ENCODE measurements at regions not wholly inside any gene's neighbourhood (a gene's known extent, or its start where the extent isn't known, plus 50 kb on each side); places are given as distances from the start of the nearest gene placed in this dataset.
A peak's percentile ranks its signal among the peaks of the same experiment; 100 is the strongest.
"Not testable (repeated sequence)": the region's sequence is repeated elsewhere in the genome, so short reads cannot be mapped to it uniquely, and the experiment has no call there.

GRCh38 chr7:76852362-76852761, 179.8 kb downstream of the SPDYE17 start:
- DNase-seq (ENCODE audit: low spot score) = not testable (repeated sequence)
- WGBS = no CpG with 5 or more reads among the region's 1 CpG

DNA sequence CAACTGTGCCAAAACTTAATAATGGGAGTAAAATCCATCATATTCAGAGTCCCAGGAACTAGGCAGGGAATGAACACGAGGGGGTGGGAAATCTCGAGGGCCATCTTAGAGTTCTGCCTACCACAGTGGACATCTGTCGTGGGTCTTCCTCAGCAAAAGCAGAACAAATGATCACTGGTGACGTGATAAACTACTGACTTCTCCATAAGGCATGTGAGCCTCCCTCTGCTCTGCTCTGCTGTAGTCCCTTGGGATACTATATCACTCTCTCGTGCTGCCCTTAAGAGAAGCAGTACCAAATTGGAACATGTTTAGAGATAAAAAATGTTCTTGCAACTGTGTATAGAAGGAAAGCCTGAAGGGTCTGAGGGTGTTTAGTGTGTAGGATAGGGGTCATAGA, 180.5 kb downstream of the SPDYE17 start:
- not testable (repeated sequence) for H3K36me3 ChIP-seq (ENCODE audit: control insufficient read depth in 4 of 4, insufficient read depth in 3 of 4, low read depth in 1 of 4, low read length in 3 of 4); H3K4me1 ChIP-seq (ENCODE audit: control insufficient read depth in 4 of 4, insufficient read depth in 4 of 4, low read length in 3 of 4); H3K4me3 ChIP-seq (ENCODE audit: low read depth in 1 of 3, low read length in 3 of 3); DNase-seq (ENCODE audit: low spot score); H3K9ac ChIP-seq (ENCODE audit: low read depth in 1 of 2, low read length in 2 of 2); H3K9me3 ChIP-seq (ENCODE audit: control insufficient read depth in 4 of 4, low read length in 3 of 4); H3K27ac ChIP-seq (ENCODE audit: low read depth in 1 of 2, low read length in 2 of 2); H3K27me3 ChIP-seq (ENCODE audit: control insufficient read depth in 4 of 4, insufficient read depth in 4 of 4, low read length in 3 of 4)
- WGBS = 75% methylated on average over 4 of the region's 5 CpGs

More at GRCh38 chr7:76852362-76852761, 179.8 kb downstream of the SPDYE17 start:
- not testable (repeated sequence) for H3K4me1 ChIP-seq (ENCODE audit: control insufficient read depth in 4 of 4, insufficient read depth in 4 of 4, low read length in 3 of 4); H3K9me3 ChIP-seq (ENCODE audit: control insufficient read depth in 4 of 4, low read length in 3 of 4); H3K4me3 ChIP-seq (ENCODE audit: low read depth in 1 of 3, low read length in 3 of 3); H3K36me3 ChIP-seq (ENCODE audit: control insufficient read depth in 4 of 4, insufficient read depth in 3 of 4, low read depth in 1 of 4, low read length in 3 of 4); H3K9ac ChIP-seq (ENCODE audit: low read depth in 1 of 2, low read length in 2 of 2); H3K27me3 ChIP-seq (ENCODE audit: control insufficient read depth in 4 of 4, insufficient read depth in 4 of 4, low read length in 3 of 4); H3K27ac ChIP-seq (ENCODE audit: low read depth in 1 of 2, low read length in 2 of 2)

GRCh38 chr7:76849887-76850563, 182.1 kb downstream of the SPDYE17 start:
- not testable (repeated sequence) for H3K9me3 ChIP-seq (ENCODE audit: control insufficient read depth in 4 of 4, low read length in 3 of 4); H3K4me3 ChIP-seq (ENCODE audit: low read depth in 1 of 3, low read length in 3 of 3); H3K4me1 ChIP-seq (ENCODE audit: control insufficient read depth in 4 of 4, insufficient read depth in 4 of 4, low read length in 3 of 4); H3K9ac ChIP-seq (ENCODE audit: low read depth in 1 of 2, low read length in 2 of 2); H3K36me3 ChIP-seq (ENCODE audit: control insufficient read depth in 4 of 4, insufficient read depth in 3 of 4, low read depth in 1 of 4, low read length in 3 of 4); H3K27ac ChIP-seq (ENCODE audit: low read depth in 1 of 2, low read length in 2 of 2); H3K27me3 ChIP-seq (ENCODE audit: control insufficient read depth in 4 of 4, insufficient read depth in 4 of 4, low read length in 3 of 4); DNase-seq (ENCODE audit: low spot score)
- 80% methylated on average over 2 of the region's 2 CpGs for WGBS
- peak; percentile 45 to 56 for TF ChIP-seq HNF4A (conservative IDR thresholded peaks at IDR 0.05)
- peak; percentile 78 for TF ChIP-seq YY1 (IDR thresholded peaks at IDR 0.05)
- peak; percentile 18 for TF ChIP-seq SP1 (IDR thresholded peaks at IDR 0.05)

GRCh38 chr7:76839879-76840278, 192.3 kb downstream of the SPDYE17 start:
- not testable (repeated sequence) for H3K9me3 ChIP-seq (ENCODE audit: control insufficient read depth in 4 of 4, low read length in 3 of 4); H3K4me1 ChIP-seq (ENCODE audit: control insufficient read depth in 4 of 4, insufficient read depth in 4 of 4, low read length in 3 of 4); DNase-seq (ENCODE audit: low spot score); H3K4me3 ChIP-seq (ENCODE audit: low read depth in 1 of 3, low read length in 3 of 3); H3K36me3 ChIP-seq (ENCODE audit: control insufficient read depth in 4 of 4, insufficient read depth in 3 of 4, low read depth in 1 of 4, low read length in 3 of 4); H3K27me3 ChIP-seq (ENCODE audit: control insufficient read depth in 4 of 4, insufficient read depth in 4 of 4, low read length in 3 of 4); H3K9ac ChIP-seq (ENCODE audit: low read depth in 1 of 2, low read length in 2 of 2); H3K27ac ChIP-seq (ENCODE audit: low read depth in 1 of 2, low read length in 2 of 2)
- 83% methylated on average over 3 of the region's 3 CpGs for WGBS

- not testable (repeated sequence) for H3K27me3 ChIP-seq (ENCODE audit: control insufficient read depth in 4 of 4, insufficient read depth in 4 of 4, low read length in 3 of 4); H3K9ac ChIP-seq (ENCODE audit: low read depth in 1 of 2, low read length in 2 of 2); H3K9me3 ChIP-seq (ENCODE audit: control insufficient read depth in 4 of 4, low read length in 3 of 4); H3K36me3 ChIP-seq (ENCODE audit: control insufficient read depth in 4 of 4, insufficient read depth in 3 of 4, low read depth in 1 of 4, low read length in 3 of 4); H3K27ac ChIP-seq (ENCODE audit: low read depth in 1 of 2, low read length in 2 of 2); H3K4me1 ChIP-seq (ENCODE audit: control insufficient read depth in 4 of 4, insufficient read depth in 4 of 4, low read length in 3 of 4); H3K4me3 ChIP-seq (ENCODE audit: low read depth in 1 of 3, low read length in 3 of 3); DNase-seq (ENCODE audit: low spot score)
- 94% methylated on average over 1 of the region's 1 CpG for WGBS
Measured at GRCh38 chr7:76839214-76839613, 192.9 kb downstream of the SPDYE17 start.

- not testable (repeated sequence) for H3K36me3 ChIP-seq (ENCODE audit: control insufficient read depth in 4 of 4, insufficient read depth in 3 of 4, low read depth in 1 of 4, low read length in 3 of 4); H3K27ac ChIP-seq (ENCODE audit: low read depth in 1 of 2, low read length in 2 of 2); H3K9me3 ChIP-seq (ENCODE audit: control insufficient read depth in 4 of 4, low read length in 3 of 4); DNase-seq (ENCODE audit: low spot score); H3K4me1 ChIP-seq (ENCODE audit: control insufficient read depth in 4 of 4, insufficient read depth in 4 of 4, low read length in 3 of 4); H3K4me3 ChIP-seq (ENCODE audit: low read depth in 1 of 3, low read length in 3 of 3); H3K27me3 ChIP-seq (ENCODE audit: control insufficient read depth in 4 of 4, insufficient read depth in 4 of 4, low read length in 3 of 4); H3K9ac ChIP-seq (ENCODE audit: low read depth in 1 of 2, low read length in 2 of 2)
- 72% methylated on average over 1 of the region's 1 CpG for WGBS
Measured at GRCh38 chr7:76838357-76838756, 193.8 kb downstream of the SPDYE17 start.

- not testable (repeated sequence) for DNase-seq (ENCODE audit: low spot score); H3K27ac ChIP-seq (ENCODE audit: low read depth in 1 of 2, low read length in 2 of 2); H3K9ac ChIP-seq (ENCODE audit: low read depth in 1 of 2, low read length in 2 of 2); H3K4me3 ChIP-seq (ENCODE audit: low read depth in 1 of 3, low read length in 3 of 3); H3K9me3 ChIP-seq (ENCODE audit: control insufficient read depth in 4 of 4, low read length in 3 of 4); H3K36me3 ChIP-seq (ENCODE audit: control insufficient read depth in 4 of 4, insufficient read depth in 3 of 4, low read depth in 1 of 4, low read length in 3 of 4); H3K4me1 ChIP-seq (ENCODE audit: control insufficient read depth in 4 of 4, insufficient read depth in 4 of 4, low read length in 3 of 4); H3K27me3 ChIP-seq (ENCODE audit: control insufficient read depth in 4 of 4, insufficient read depth in 4 of 4, low read length in 3 of 4)
- 87% methylated on average over 3 of the region's 3 CpGs for WGBS
Measured at GRCh38 chr7:76829233-76829632, 202.2 kb upstream of the POMZP3 start.

DNA sequence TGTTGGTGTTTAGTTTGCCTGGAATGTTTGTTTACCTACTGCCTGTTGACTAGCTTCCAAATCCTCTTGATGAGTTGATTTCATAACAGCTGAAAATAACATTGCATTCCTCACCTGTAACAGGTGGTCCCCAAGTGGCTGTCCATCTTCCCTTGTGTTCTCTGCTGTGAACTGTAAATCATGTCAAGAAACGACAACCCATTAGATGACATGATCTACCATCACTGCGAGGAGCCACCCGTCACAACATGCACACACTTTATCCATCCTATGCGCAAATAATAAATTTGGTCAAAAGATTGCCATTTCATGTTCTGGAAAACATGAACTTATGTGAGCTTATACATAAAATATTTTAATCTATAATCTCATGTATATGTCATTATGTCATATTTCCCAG, 199.1 kb upstream of the POMZP3 start:
- not testable (repeated sequence) for H3K9ac ChIP-seq (ENCODE audit: low read depth in 1 of 2, low read length in 2 of 2); H3K9me3 ChIP-seq (ENCODE audit: control insufficient read depth in 4 of 4, low read length in 3 of 4); H3K4me3 ChIP-seq (ENCODE audit: low read depth in 1 of 3, low read length in 3 of 3); H3K4me1 ChIP-seq (ENCODE audit: control insufficient read depth in 4 of 4, insufficient read depth in 4 of 4, low read length in 3 of 4); H3K27ac ChIP-seq (ENCODE audit: low read depth in 1 of 2, low read length in 2 of 2); H3K27me3 ChIP-seq (ENCODE audit: control insufficient read depth in 4 of 4, insufficient read depth in 4 of 4, low read length in 3 of 4); H3K36me3 ChIP-seq (ENCODE audit: control insufficient read depth in 4 of 4, insufficient read depth in 3 of 4, low read depth in 1 of 4, low read length in 3 of 4); DNase-seq (ENCODE audit: low spot score)
- WGBS = 95% methylated on average over 4 of the region's 4 CpGs
